T47D (cell line): ENCODE measurements at regions not wholly inside any gene's neighbourhood (a gene's known extent, or its start where the extent isn't known, plus 50 kb on each side); places are given as distances from the start of the nearest gene placed in this dataset.

ENCODE experiments used
- DNase-seq, 2 experiments: peaks; one replicate each; pipeline versions ENCODE4 v3.0.0 to v3.0.0-alpha.2; 2011 to 2012; ENCODE audit warnings: low read depth in 1 of 2, low spot score in 1 of 2
- JUND ChIP-seq: IDR thresholded peaks from 2 replicates; pipeline ENCODE4 v1.6.1; 2012; ENCODE audit warnings: low read depth
- in situ Hi-C: cut with HindIII; loops from 2 replicates; pipeline ENCODE4 v1.10.0; 2016; ENCODE audit warnings: low sequenced_read_pairs, low pct_unique_long_range_greater_than_20kb

DNA sequence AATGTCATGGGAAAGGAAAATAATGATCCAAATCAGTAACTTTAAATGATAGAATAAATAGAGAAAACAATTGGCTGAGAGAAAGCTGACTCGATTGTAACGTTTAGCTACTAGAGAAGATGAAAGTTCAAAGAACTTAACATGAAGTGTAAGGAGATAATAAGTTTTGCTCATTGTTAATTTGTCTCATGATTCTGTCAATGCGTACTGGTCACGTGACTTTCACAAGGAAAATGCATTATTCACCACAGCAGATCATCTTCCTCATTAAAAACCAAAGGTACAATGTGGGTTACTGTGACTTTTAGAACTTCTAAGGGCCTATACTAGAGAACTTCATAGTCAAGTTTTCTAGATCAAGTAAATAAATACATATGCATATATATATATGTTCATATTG, 1207.2 kb downstream of the EFNB2 start:
- in situ Hi-C loops, result no loop called here
- DNase-seq, result no peak
- no peak for TF ChIP-seq JUND

DNA sequence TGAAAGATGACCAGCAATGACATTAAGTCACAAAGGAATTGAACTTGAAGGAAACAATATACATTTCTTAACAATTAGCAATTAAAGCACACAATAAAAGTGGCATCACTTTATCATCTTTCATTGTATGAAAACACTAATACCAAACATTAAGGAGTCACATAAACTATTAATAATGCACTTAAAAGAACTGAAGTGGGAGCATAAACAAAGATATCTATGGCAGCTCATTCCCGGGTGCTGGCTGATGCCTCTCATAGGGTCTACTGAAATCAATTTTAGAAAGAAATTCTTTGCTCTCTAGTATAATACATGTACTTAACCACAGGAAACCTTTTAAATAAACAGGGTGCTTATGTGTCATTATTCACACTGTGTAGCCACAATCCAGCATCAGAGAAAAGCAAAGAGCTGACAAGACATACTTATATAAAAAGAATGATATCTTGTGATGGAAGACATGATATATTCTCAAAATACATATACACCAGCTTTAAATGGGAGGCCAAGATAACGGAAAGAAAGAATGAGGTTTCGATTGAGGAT, 1207.8 kb downstream of the EFNB2 start:
- in situ Hi-C loops, result no loop called here
- no peak for TF ChIP-seq JUND

DNA sequence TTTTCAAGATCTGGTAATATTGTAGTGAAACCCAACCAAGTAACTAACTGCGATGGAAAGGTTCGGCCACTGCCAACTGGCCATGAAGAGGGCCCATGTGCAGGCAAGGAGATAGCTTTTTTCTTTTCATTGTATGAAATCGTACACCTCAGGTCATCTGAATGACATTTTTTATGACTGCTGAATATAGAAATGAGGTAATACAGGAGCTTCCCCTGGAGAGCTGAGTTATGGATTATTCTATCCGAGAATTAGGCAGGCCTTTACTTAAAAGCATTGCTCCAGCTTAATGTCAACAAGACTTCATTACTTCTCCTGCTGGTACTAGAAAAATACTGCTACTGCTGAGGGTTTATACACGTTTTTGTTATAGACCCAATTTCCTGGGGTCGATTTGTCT, 1215.6 kb downstream of the EFNB2 start:
- TF ChIP-seq JUND, result no peak
- no peak for DNase-seq
- in situ Hi-C loops, result no loop called here

More for the DNA sequence above, 1207.8 kb downstream of the EFNB2 start:
- no peak for DNase-seq

DNA sequence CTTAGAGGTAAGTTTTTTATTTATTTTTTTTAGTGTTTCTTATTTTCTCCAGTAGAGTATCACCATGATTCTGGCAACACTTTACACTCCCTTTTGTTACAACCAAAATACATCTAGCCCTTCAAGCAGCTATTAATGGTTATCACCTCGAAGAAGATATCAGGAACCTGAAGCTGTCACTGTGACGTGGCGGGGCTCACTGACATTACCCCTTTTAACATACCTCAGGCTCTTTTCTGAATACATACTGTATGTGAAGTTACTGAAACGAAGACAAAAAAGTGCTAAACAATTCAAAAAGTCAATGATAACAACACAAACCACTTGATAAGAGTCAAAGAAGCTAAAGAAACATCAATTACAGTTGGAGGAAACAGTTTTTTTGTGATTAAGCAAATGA, 1218.7 kb downstream of the EFNB2 start:
- no peak for TF ChIP-seq JUND
- in situ Hi-C loops, result no loop called here
- DNase-seq, result no peak

DNA sequence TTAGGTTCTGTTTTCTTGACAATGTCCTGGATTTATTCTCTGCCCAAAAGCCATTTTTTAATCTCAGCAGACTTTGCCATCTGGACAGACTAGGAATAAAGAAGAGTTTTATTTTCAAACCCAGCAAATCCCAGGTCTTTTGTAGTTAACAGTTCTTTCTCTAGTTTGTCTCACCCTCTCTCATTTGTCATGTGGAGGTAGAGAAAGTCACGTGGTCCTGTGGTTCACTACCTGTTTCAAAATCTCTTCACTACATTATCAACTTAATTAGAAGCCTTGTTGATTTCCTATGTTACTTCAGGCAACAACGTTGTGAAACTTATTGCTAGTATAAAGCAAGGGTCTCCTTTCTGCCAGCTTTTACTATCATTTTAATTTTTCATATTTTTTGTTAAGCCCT, 1222.6 kb downstream of the EFNB2 start:
- no peak for TF ChIP-seq JUND
- no peak for DNase-seq
- in situ Hi-C loops, result no loop called here

DNA sequence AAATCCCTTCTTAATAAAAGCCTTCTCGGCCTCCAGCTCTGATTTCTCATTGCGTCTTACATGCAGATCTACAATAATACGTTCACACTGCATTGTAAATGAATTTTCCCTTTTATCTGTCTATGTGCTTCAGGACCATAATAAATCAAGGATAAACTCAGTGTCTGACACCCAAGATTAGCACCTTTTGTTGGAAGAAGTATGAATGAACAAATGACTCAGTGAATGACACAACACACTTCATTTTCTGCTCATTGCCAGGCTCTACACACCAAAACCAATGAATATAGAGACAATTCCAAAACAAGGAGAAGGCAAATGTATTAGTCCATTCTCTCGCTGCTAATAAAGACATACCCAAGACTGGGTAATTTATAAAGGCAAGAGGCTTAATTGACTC, 1224.4 kb downstream of the EFNB2 start:
- DNase-seq, result no peak
- TF ChIP-seq JUND, result no peak
- in situ Hi-C loops, result no loop called here

DNA sequence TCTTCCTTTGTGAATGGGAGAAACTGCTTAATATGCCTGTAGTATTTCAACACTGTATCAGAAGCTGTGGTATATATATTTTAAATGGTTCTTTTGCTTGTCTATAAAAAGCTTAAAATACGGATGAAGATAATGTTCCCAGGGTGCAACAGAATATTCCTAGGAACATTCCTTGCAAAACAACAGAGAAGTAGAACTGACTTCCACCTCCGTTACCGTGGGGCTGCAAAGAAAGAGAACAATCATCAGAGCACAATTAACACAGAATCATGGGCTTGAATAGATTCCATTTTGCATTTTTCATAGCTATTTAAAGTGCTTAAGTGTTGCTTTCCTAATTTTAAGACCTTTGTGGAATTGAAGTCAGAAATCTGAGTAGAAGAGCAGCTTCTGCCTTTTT, 1227.7 kb downstream of the EFNB2 start:
- in situ Hi-C loops, result no loop called here
- TF ChIP-seq JUND, result no peak
- no peak for DNase-seq

DNA sequence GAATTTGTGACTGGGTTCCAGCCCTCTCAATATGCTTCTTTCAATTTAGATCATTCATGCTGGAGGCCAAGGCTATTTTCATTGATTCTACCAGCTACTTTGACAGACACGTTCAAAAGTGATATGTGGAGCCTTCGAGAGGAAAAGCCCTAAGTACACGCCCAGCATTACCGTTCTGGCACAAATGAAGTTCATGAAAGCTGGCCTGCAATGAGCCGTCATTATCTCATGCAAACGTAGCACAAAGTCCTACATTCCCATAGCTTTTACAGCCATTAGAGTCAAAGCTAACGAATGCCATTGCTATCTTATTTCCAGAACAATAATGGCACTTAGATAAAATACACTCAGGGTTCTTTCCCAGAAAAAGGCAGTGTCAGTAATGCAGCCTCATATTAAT, 1237.6 kb downstream of the EFNB2 start:
- DNase-seq, result no peak
- no peak for TF ChIP-seq JUND
- in situ Hi-C loops, result no loop called here

DNA sequence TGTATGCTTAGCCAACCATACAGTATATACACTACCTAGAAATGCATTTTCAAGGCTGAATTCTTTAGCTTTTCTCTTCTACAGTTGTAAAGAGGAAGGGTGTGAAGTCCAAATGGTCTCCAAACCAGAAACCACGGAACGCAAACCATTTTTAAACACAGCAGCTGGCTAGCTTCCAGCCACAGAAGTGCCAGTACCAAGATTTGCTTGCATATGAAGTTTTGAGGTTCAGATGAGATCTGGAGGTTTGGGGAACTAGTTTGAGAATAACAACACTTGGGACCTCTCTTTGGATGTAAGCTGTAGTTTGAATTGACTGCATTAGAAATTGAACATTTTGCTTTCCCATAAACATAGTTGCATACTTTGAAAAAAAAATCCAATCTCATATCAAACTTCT, 1243.5 kb downstream of the EFNB2 start:
- in situ Hi-C loops, result no loop called here
- no peak for DNase-seq
- no peak for TF ChIP-seq JUND

DNA sequence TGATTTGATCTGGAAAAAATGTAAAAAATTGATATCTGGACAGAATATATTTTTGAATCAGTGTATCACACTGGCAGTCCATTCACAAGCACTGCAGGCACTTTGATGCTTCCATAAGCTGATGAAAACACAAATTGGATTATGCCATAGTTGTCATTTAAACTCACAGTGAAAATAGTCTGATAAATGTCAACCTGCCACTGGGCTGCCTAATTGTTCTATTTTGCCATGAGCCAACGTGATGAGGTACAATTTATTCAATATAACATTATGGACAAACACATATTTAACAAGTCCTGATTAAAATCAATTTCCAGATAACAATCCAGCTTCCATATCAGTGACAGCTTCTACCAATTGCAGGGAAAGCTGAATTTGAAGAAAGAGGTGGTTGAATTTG, 1244.9 kb downstream of the EFNB2 start:
- in situ Hi-C loops, result no loop called here
- TF ChIP-seq JUND, result no peak
- DNase-seq, result no peak

DNA sequence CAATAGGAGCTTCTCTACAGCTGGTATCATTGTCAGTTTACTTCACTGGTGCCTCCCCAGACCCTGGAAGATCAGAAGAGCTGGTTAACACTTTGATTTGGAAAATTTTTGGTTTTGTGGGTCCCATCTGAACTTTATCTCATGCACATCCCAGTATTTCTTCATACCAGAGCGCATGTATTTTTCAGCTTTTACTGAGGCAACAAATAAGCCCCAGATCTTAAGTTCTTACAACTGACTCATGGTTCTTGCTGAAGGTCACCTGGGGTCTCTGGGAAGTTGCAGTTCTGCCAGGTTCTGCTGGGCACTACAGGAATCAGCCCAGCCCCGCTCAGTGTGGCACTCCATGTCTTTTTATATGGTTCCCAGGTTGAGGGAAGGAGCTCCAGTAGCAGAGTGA, 1249.9 kb downstream of the EFNB2 start:
- in situ Hi-C loops, result no loop called here
- DNase-seq, result no peak
- TF ChIP-seq JUND, result no peak

DNA sequence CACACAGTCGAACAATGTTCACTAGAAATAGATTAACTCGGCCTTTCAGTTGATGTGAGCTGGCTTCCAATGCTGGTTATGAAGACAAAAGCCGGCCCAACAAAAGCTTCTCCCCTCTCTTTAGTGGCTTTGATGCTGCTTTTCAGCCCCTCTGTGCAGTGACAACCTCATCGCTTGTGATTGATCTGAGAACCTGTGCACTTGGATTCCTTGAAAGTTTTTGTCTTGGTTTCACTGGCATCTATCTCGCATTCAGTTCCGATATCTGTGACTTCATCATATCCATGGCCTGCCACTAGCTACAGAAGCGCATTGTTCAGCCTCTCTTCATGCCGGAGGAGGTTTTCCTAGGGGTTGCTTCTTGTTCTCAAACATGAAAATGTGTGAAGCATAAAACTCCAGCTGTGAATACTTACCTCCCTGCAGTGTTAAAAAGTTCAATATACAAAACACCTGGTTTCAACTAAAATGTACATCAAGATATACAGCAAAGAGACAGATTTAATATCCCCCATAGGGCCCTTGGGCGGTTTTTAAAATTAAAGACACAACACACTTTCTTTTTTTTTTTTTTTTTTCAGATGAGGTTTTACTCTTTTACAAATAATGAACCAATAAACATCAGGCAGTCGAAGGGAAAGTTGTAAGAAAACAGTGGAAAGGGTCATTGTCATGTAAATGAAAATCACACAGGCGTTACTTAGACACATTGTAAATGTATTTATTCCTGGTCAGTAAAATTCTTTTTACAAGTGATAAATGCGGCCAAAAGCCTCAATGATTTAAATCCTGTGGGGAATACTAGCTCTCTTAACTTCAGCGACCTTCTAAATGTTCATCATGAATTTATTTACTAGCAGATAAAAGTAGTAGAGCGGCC, 1252.8 kb downstream of the EFNB2 start:
- in situ Hi-C loops, result no loop called here
- DNase-seq, result no peak
- TF ChIP-seq JUND, result no peak

DNA sequence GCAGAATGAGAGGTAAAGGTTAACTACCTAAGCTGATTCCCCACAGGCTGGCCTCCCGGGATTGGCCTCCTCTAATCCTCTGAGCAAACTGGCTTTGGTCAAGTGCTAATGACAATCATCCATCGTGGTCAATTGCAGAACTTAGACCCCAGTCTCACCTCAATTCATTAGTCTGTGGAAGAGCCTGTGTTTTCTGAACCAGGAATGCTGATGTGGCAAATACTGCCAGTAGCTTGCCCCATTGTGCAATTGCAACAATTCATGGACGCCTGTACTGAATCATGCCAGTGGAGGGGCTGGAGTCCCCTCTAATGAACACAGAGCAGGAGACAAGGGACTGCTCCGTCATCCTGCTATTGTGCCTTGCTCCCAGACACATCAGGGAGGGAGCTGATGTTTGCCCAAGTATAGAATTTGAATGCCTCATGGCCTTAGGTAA, 1256.5 kb downstream of the EFNB2 start:
- TF ChIP-seq JUND, result no peak
- in situ Hi-C loops, result no loop called here
- DNase-seq, result peak in 1 of 2 experiments; percentile 2

DNA sequence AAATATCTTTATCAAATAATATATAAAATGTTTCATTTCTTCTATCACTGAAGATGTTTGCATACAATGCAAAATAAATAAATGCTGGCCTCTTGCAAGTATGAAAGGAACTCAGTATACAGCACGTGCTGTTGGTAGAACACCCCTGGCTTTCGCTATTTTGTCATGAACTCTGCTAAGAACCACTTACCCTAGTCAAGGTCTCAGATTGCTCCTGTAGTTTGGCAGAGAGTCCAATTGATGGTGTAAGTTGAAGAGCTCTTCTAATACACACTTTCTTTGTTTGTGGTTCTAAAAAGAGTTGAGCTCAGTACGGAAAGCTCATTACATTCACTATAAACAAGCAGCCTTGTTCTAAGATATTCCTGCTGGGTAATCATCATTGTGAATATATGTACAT, 1258.9 kb downstream of the EFNB2 start:
- in situ Hi-C loops, result no loop called here
- TF ChIP-seq JUND, result no peak
- DNase-seq, result no peak
